Loucy (cell line): ENCODE measurements at regions not wholly inside any gene's neighbourhood (a gene's known extent, or its start where the extent isn't known, plus 50 kb on each side); places are given as distances from the start of the nearest gene placed in this dataset.

Experiments used
- H2AFZ ChIP-seq: fragments of 200-600 bp; sonication (generic); 2 replicates; pipeline ENCODE4 v1.6.0; 2016; ENCODE audit warnings: antibody characterized with exemption, mild to moderate bottlenecking, low read length, moderate library complexity
- H3F3A ChIP-seq: fragments of 200-600 bp; 2 replicates; pipeline ENCODE4 v1.6.0; 2016; ENCODE audit warnings: antibody characterized with exemption, low read depth, mild to moderate bottlenecking
- H3K27me3 ChIP-seq: fragments of 200-600 bp; sonication (generic); 2 replicates; pipeline ENCODE4 v1.6.1; 2014; ENCODE audit warnings: low read length, mild to moderate bottlenecking; ENCODE audit not compliant: insufficient read depth, poor library complexity, severe bottlenecking
- H3K36me3 ChIP-seq: fragments of 200-600 bp; sonication (generic); 2 replicates; pipeline ENCODE4 v1.6.1; 2016; ENCODE audit warnings: low read length; ENCODE audit not compliant: insufficient read depth
- H3K4me1 ChIP-seq: fragments of 200-600 bp; sonication (generic); 2 replicates; pipeline ENCODE4 v1.5.1; 2014; ENCODE audit warnings: low read length, mild to moderate bottlenecking; ENCODE audit not compliant: insufficient read depth, poor library complexity, severe bottlenecking
- H3K4me2 ChIP-seq: fragments of 200-600 bp; sonication (generic); 2 replicates; pipeline ENCODE4 v1.6.0; 2014; ENCODE audit warnings: antibody characterized with exemption, low read length, low read depth, mild to moderate bottlenecking; ENCODE audit not compliant: poor library complexity, severe bottlenecking
- H3K4me3 ChIP-seq: fragments of 200-600 bp; sonication (generic); 2 replicates; pipeline ENCODE4 v1.5.1; 2014; ENCODE audit warnings: low read length, mild to moderate bottlenecking, mixed read lengths; ENCODE audit not compliant: poor library complexity, severe bottlenecking
- H3K79me2 ChIP-seq: fragments of 200-600 bp; sonication (generic); 2 replicates; pipeline ENCODE4 v1.6.1; 2014; ENCODE audit warnings: low read length; ENCODE audit not compliant: insufficient read depth
- H3K9ac ChIP-seq: fragments of 200-600 bp; sonication (generic); 2 replicates; pipeline ENCODE4 v1.6.0; 2014; ENCODE audit warnings: mild to moderate bottlenecking, low read depth, low read length, moderate library complexity; ENCODE audit not compliant: poor library complexity, severe bottlenecking
- H3K9me2 ChIP-seq: fragments of 200-600 bp; sonication (generic); replicated peaks from 2 replicates; pipeline ENCODE4 v1.6.1; 2016; ENCODE audit warnings: low read depth, low read length, mixed read lengths
- H3K9me3 ChIP-seq: fragments of 200-600 bp; sonication (generic); 2 replicates; pipeline ENCODE4 v1.6.1; 2014; ENCODE audit warnings: mild to moderate bottlenecking, antibody characterized with exemption, low read length, low read depth; ENCODE audit not compliant: insufficient read depth
- H4K20me1 ChIP-seq: fragments of 200-600 bp; sonication (generic); 2 replicates; pipeline ENCODE4 v1.6.0; 2014; ENCODE audit warnings: antibody characterized with exemption, low read length, mild to moderate bottlenecking; ENCODE audit not compliant: insufficient read depth, poor library complexity, severe bottlenecking
- EZH2phosphoT487 ChIP-seq: fragments of 200-600 bp; IDR thresholded peaks from 2 replicates; pipeline ENCODE4 v1.6.1; 2018; ENCODE audit warnings: antibody characterized with exemption, mild to moderate bottlenecking, moderate library complexity, borderline replicate concordance
- TF ChIP-seq, protein P1 (sequence below): fragments of 200-600 bp; sonication (generic); conservative IDR thresholded peaks from 2 replicates; pipeline ENCODE4 v1.5.1; 2014; ENCODE audit warnings: mild to moderate bottlenecking, antibody characterized with exemption, low read length

DNA sequence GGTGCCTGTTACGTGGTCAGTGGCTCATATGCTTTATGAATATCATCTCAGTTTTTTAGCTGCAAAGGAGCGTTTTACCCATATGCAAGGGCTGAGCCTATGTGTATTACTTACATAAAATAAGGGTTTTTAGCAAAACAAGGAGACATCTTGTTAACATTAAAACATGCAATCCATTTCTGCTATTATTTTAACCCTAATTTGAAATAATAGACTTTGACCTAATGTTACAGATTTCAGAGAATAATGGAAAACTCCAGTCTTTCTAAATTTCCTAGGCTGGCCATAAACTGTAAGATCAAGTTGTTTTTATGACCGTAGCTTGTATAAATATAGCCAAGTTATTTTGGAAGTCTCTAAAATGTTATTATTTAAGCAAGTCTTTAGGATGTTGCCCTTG lies 121.1 kb upstream of the SEMA6A start:
- no peaks in the 10 kb centered on the region for H3K9me3 ChIP-seq
- no peak overlapping the region for H2AFZ ChIP-seq
- no peak overlapping the region for H3K4me3 ChIP-seq
- no peaks in the 10 kb centered on the region for H4K20me1 ChIP-seq
- TF ChIP-seq EZH2phosphoT487: no peak
- TF ChIP-seq, protein P1, sequence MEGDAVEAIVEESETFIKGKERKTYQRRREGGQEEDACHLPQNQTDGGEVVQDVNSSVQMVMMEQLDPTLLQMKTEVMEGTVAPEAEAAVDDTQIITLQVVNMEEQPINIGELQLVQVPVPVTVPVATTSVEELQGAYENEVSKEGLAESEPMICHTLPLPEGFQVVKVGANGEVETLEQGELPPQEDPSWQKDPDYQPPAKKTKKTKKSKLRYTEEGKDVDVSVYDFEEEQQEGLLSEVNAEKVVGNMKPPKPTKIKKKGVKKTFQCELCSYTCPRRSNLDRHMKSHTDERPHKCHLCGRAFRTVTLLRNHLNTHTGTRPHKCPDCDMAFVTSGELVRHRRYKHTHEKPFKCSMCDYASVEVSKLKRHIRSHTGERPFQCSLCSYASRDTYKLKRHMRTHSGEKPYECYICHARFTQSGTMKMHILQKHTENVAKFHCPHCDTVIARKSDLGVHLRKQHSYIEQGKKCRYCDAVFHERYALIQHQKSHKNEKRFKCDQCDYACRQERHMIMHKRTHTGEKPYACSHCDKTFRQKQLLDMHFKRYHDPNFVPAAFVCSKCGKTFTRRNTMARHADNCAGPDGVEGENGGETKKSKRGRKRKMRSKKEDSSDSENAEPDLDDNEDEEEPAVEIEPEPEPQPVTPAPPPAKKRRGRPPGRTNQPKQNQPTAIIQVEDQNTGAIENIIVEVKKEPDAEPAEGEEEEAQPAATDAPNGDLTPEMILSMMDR: no peak
- H3K79me2 ChIP-seq: no peaks in the 10 kb centered on the region
- H3K27me3 ChIP-seq: no peaks in the 10 kb centered on the region
- no peaks in the 10 kb centered on the region for H3K36me3 ChIP-seq
- no peaks in the 10 kb centered on the region for H3K4me1 ChIP-seq
- H3F3A ChIP-seq: no peaks in the 10 kb centered on the region
- no peak overlapping the region for H3K9ac ChIP-seq
- H3K4me2 ChIP-seq: no peak overlapping the region
- H3K9me2 ChIP-seq: no peaks in the 10 kb centered on the region

- Histone ChIP-seq H3K4me1 (no peaks in the 10 kb centered on the region), H2AFZ (no peak overlapping the region)
- no peak for TF ChIP-seq EZH2phosphoT487
- TF ChIP-seq, protein P1: no peak
These were observed 111.8 kb upstream of the SEMA6A start for GRCh38 chr5:116686438-116686837.

GRCh38 chr5:116685931-116686330 lies 111.3 kb upstream of the SEMA6A start:
- Histone ChIP-seq H3K4me2 (no peak overlapping the region), H3K79me2 (no peaks in the 10 kb centered on the region), H4K20me1 (no peaks in the 10 kb centered on the region), H3K4me3 (no peak overlapping the region), H3K4me1 (no peaks in the 10 kb centered on the region), H3K9me2 (no peaks in the 10 kb centered on the region), H2AFZ (no peak overlapping the region), H3K9ac (no peak overlapping the region), H3K9me3 (no peaks in the 10 kb centered on the region), H3F3A (no peaks in the 10 kb centered on the region), H3K27me3 (no peaks in the 10 kb centered on the region), H3K36me3 (no peaks in the 10 kb centered on the region)
- TF ChIP-seq EZH2phosphoT487: no peak
- TF ChIP-seq, protein P1: no peak

More at GRCh38 chr5:116686438-116686837, 111.8 kb upstream of the SEMA6A start:
- Histone ChIP-seq H3K9me3 (no peaks in the 10 kb centered on the region), H3K79me2 (no peaks in the 10 kb centered on the region), H4K20me1 (no peaks in the 10 kb centered on the region), H3K27me3 (no peaks in the 10 kb centered on the region), H3K9me2 (no peaks in the 10 kb centered on the region), H3K36me3 (no peaks in the 10 kb centered on the region), H3K9ac (no peak overlapping the region), H3K4me3 (no peak overlapping the region), H3F3A (no peaks in the 10 kb centered on the region), H3K4me2 (no peak overlapping the region)
